HUES6 (cell line): ENCODE measurements at regions not wholly inside any gene's neighbourhood (a gene's known extent, or its start where the extent isn't known, plus 50 kb on each side); places are given as distances from the start of the nearest gene placed in this dataset.

Source experiments
- H3K27ac ChIP-seq: 2 replicates; pipeline ENCODE4 v1.7.0; 2013; ENCODE audit warnings: low read depth, mild to moderate bottlenecking, low read length, inconsistent platforms
- H3K27me3 ChIP-seq: 2 replicates; pipeline ENCODE4 v1.6.1; 2013; ENCODE audit warnings: low read length; ENCODE audit not compliant: control insufficient read depth, insufficient read depth
- H3K36me3 ChIP-seq: 2 replicates; pipeline ENCODE4 v1.6.1; 2013; ENCODE audit warnings: low read length; ENCODE audit not compliant: control insufficient read depth, insufficient read depth
- H3K4me1 ChIP-seq: 2 replicates; pipeline ENCODE4 v1.6.1; 2013; ENCODE audit warnings: low read length; ENCODE audit not compliant: control insufficient read depth, insufficient read depth
- H3K4me3 ChIP-seq: 2 replicates; pipeline ENCODE4 v1.5.1; 2013; ENCODE audit warnings: low read depth, low read length
- H3K9ac ChIP-seq: one replicate; pipeline ENCODE4 v1.6.1; 2013; ENCODE audit warnings: mild to moderate bottlenecking, low read length
- H3K9me3 ChIP-seq: 2 replicates; pipeline ENCODE4 v1.6.1; 2013; ENCODE audit warnings: low read depth, low read length; ENCODE audit not compliant: control insufficient read depth, insufficient read depth

- Histone ChIP-seq H3K4me1 (peaks cover 21% of the 10 kb centered on the region), H3K9me3 (peaks cover 23% of the 10 kb centered on the region), H3K27ac (no peak overlapping the region), H3K9ac (no peak overlapping the region), H3K4me3 (no peak overlapping the region), H3K27me3 (no peaks in the 10 kb centered on the region), H3K36me3 (no peaks in the 10 kb centered on the region)
Measured at GRCh38 chr6:47426524-47427302, 50.9 kb upstream of the CD2AP start.

GRCh38 chr6:47427680-47428079 is 49.9 kb upstream of the CD2AP start:
- H3K4me3 ChIP-seq, result no peak overlapping the region
- H3K36me3 ChIP-seq, result no peaks in the 10 kb centered on the region

More at GRCh38 chr6:47427680-47428079, 49.9 kb upstream of the CD2AP start:
- Histone ChIP-seq H3K27ac (0 out of 2 replicates have a peak overlapping the region, but pooled peaks have one; percentile 94), H3K27me3 (no peaks in the 10 kb centered on the region), H3K9ac (no peak overlapping the region), H3K4me1 (peaks cover 21% of the 10 kb centered on the region), H3K9me3 (peaks cover 23% of the 10 kb centered on the region)
